GM23338 (cell line): ENCODE measurements at regions not wholly inside any gene's neighbourhood (a gene's known extent, or its start where the extent isn't known, plus 50 kb on each side); places are given as distances from the start of the nearest gene placed in this dataset.

Experiments used
- ATAC-seq: fragments of 200-7000 bp; cut with Tn5 transposase; 3 replicates; pipeline ENCODE4 v1.9.1; 2020
- DNase-seq: peaks from one replicate; pipeline ENCODE4 v3.0.0-alpha.2; 2015; ENCODE audit warnings: low spot score
- H2AFZ ChIP-seq: fragments of 200-600 bp; sonication (generic); 2 replicates; pipeline ENCODE4 v1.8.0; 2016; ENCODE audit warnings: antibody characterized with exemption, mild to moderate bottlenecking, moderate library complexity
- H3F3A ChIP-seq: fragments of 200-600 bp; sonication (generic); replicated peaks from 2 replicates; pipeline ENCODE4 v1.8.0; 2017; ENCODE audit warnings: antibody characterized with exemption, mixed run types, low read depth
- H3K27ac ChIP-seq: fragments of 200-600 bp; sonication (generic); 2 replicates; pipeline ENCODE4 v1.6.1; 2016; ENCODE audit warnings: low read depth
- H3K27me3 ChIP-seq: fragments of 200-600 bp; sonication (generic); 2 replicates; pipeline ENCODE4 v1.8.0; 2016; ENCODE audit warnings: mild to moderate bottlenecking, mixed run types, moderate library complexity; ENCODE audit not compliant: insufficient read depth
- H3K36me3 ChIP-seq: fragments of 200-600 bp; sonication (generic); 2 replicates; pipeline ENCODE4 v1.8.0; 2016; ENCODE audit warnings: mild to moderate bottlenecking; ENCODE audit not compliant: insufficient read depth
- H3K4me1 ChIP-seq: fragments of 200-600 bp; sonication (generic); 2 replicates; pipeline ENCODE4 v1.8.0; 2016; ENCODE audit warnings: mild to moderate bottlenecking, moderate library complexity; ENCODE audit not compliant: insufficient read depth
- H3K4me2 ChIP-seq: fragments of 200-600 bp; sonication (generic); 2 replicates; pipeline ENCODE4 v1.7.1; 2017; ENCODE audit warnings: mixed run types
- H3K4me3 ChIP-seq: fragments of 200-600 bp; sonication (generic); 2 replicates; pipeline ENCODE4 v1.6.1; 2016; ENCODE audit warnings: mixed run types
- H3K79me2 ChIP-seq: fragments of 200-600 bp; sonication (generic); replicated peaks from 2 replicates; pipeline ENCODE4 v1.8.0; 2017; ENCODE audit warnings: mild to moderate bottlenecking; ENCODE audit not compliant: insufficient read depth
- H3K9me2 ChIP-seq: fragments of 200-600 bp; sonication (generic); 2 replicates; pipeline ENCODE4 v1.8.0; 2017; ENCODE audit not compliant: insufficient read depth
- H4K20me1 ChIP-seq: fragments of 200-600 bp; sonication (generic); replicated peaks from 2 replicates; pipeline ENCODE4 v1.8.0; 2017; ENCODE audit warnings: mild to moderate bottlenecking; ENCODE audit not compliant: insufficient read depth
- H3K27ac Mint-ChIP-seq: 2 replicates; pipeline ENCODE4 v1.8.0; 2020; ENCODE audit warnings: inconsistent platforms, mild to moderate bottlenecking, moderate library complexity, mixed read lengths
- H3K27me3 Mint-ChIP-seq: 3 replicates; pipeline ENCODE4 v1.8.0; 2022; ENCODE audit warnings: low read depth, mild to moderate bottlenecking, moderate library complexity, mixed read lengths, inconsistent platforms; ENCODE audit not compliant: insufficient read depth, poor library complexity
- H3K36me3 Mint-ChIP-seq: 3 replicates; pipeline ENCODE4 v1.8.0; 2021; ENCODE audit warnings: low read depth, mild to moderate bottlenecking, inconsistent platforms, moderate library complexity, mixed read lengths
- H3K4me1 Mint-ChIP-seq: 3 replicates; pipeline ENCODE4 v1.8.0; 2020; ENCODE audit warnings: mild to moderate bottlenecking, inconsistent platforms, mixed read lengths
- H3K4me3 Mint-ChIP-seq: 3 replicates; pipeline ENCODE4 v1.8.0; 2021; ENCODE audit warnings: moderate library complexity, mild to moderate bottlenecking, inconsistent platforms, mixed read lengths
- H3K9me3 Mint-ChIP-seq: 3 replicates; pipeline ENCODE4 v1.8.0; 2020; ENCODE audit warnings: moderate library complexity, mild to moderate bottlenecking, inconsistent platforms, mixed read lengths
- CREB1 ChIP-seq: fragments of 250-450 bp; sonication (Bioruptor Pico); IDR thresholded peaks from 2 replicates; pipeline ENCODE4 v1.5.0; 2020; ENCODE audit warnings: low read depth, mild to moderate bottlenecking, moderate library complexity
- CTCF ChIP-seq, 2 experiments: fragments of 200-600 bp in 1 of 2; sonication (generic) in 1 of 2; conservative IDR thresholded peaks; 2 replicates each; pipeline versions ENCODE4 v1.5.1 to v1.6.1; 2016 to 2017; ENCODE audit warnings: antibody characterized with exemption in 2 of 2, low read depth in 2 of 2, mild to moderate bottlenecking in 2 of 2, moderate library complexity in 1 of 2
- ETS1 ChIP-seq: IDR thresholded peaks from 2 replicates; pipeline ENCODE4 v1.6.1; 2016; ENCODE audit warnings: antibody characterized with exemption
- EZH2 ChIP-seq: fragments of 200-600 bp; sonication (generic); IDR thresholded peaks from one replicate; pipeline ENCODE4 v1.8.0; 2017; ENCODE audit warnings: antibody characterized with exemption, mild to moderate bottlenecking, low read depth; ENCODE audit not compliant: unreplicated experiment
- EZH2phosphoT487 ChIP-seq: fragments of 200-600 bp; sonication (generic); IDR thresholded peaks from one replicate; pipeline ENCODE4 v1.8.1; 2018; ENCODE audit warnings: antibody characterized with exemption; ENCODE audit not compliant: unreplicated experiment
- JUNB ChIP-seq: IDR thresholded peaks from one replicate; pipeline ENCODE4 v1.6.1; 2016; ENCODE audit warnings: antibody characterized with exemption; ENCODE audit not compliant: unreplicated experiment
- NANOG ChIP-seq: IDR thresholded peaks from 2 replicates; pipeline ENCODE4 v1.6.1; 2016; ENCODE audit warnings: antibody characterized with exemption, borderline replicate concordance
- POLR2AphosphoS5 ChIP-seq: IDR thresholded peaks from 2 replicates; pipeline ENCODE4 v1.6.1; 2016; ENCODE audit warnings: antibody characterized with exemption, low read depth
- REST ChIP-seq: IDR thresholded peaks from one replicate; pipeline ENCODE4 v1.6.1; 2018; ENCODE audit warnings: antibody characterized with exemption; ENCODE audit not compliant: unreplicated experiment
- STAT1 ChIP-seq: IDR thresholded peaks from one replicate; pipeline ENCODE4 v1.6.1; 2016; ENCODE audit warnings: antibody characterized with exemption; ENCODE audit not compliant: unreplicated experiment
- ZNF114 ChIP-seq: fragments of 250-450 bp; sonication (Bioruptor Pico); IDR thresholded peaks from 2 replicates; pipeline ENCODE4 v1.5.0; 2020; ENCODE audit warnings: mild to moderate bottlenecking, moderate library complexity
- ZNF331 ChIP-seq: fragments of 250-450 bp; sonication (Bioruptor Pico); IDR thresholded peaks from 2 replicates; pipeline ENCODE4 v1.5.0; 2020; ENCODE audit warnings: low read depth, mild to moderate bottlenecking, moderate library complexity
- ZNF462 ChIP-seq: fragments of 250-450 bp; sonication (Bioruptor Pico); IDR thresholded peaks from 2 replicates; pipeline ENCODE4 v1.5.0; 2020; ENCODE audit warnings: mild to moderate bottlenecking, moderate library complexity

- H3F3A ChIP-seq: no peaks in the 10 kb centered on the region
- no peak overlapping the region for H3K27ac ChIP-seq
- H3K4me3 ChIP-seq: no peak overlapping the region
- DNase-seq: no peak
- no peak for ATAC-seq
- H3K36me3 Mint-ChIP-seq: no peaks in the 10 kb centered on the region
- no peak overlapping the region for H3K27ac Mint-ChIP-seq
- TF ChIP-seq CREB1 (CRISPR knock-in tag): no peak
- no peak for TF ChIP-seq ETS1
- TF ChIP-seq CTCF (conservative IDR thresholded peaks at IDR 0.05; ENCODE audit: low read depth in 2 of 2): no peak
- no peak for TF ChIP-seq REST
- no peak for TF ChIP-seq ZNF462 (CRISPR knock-in tag)
- no peak for TF ChIP-seq JUNB
- no peak for TF ChIP-seq EZH2phosphoT487
- no peak for TF ChIP-seq ZNF331 (CRISPR knock-in tag)
- no peak for TF ChIP-seq EZH2
- TF ChIP-seq STAT1: no peak
- no peak for TF ChIP-seq ZNF114 (CRISPR knock-in tag)
- no peak for TF ChIP-seq NANOG
- no peak for TF ChIP-seq POLR2AphosphoS5
- H4K20me1 ChIP-seq: no peaks in the 10 kb centered on the region
- no peaks in the 10 kb centered on the region for H3K27me3 ChIP-seq
- no peaks in the 10 kb centered on the region for H3K79me2 ChIP-seq
- H3K9me3 Mint-ChIP-seq: no peaks in the 10 kb centered on the region
- H3K27me3 Mint-ChIP-seq: peaks cover 1% of the 10 kb centered on the region
- peaks cover 18% of the 10 kb centered on the region; the same call in 2 of the 3 replicates for H3K4me1 Mint-ChIP-seq
- H3K9me2 ChIP-seq: 0 out of 2 replicates have a peak, but pooled peaks cover 3% of the 10 kb centered on the region
- H3K4me1 ChIP-seq: peaks cover 6% of the 10 kb centered on the region; the same call in 1 of the 2 replicates
- H2AFZ ChIP-seq: no peak overlapping the region
- no peaks in the 10 kb centered on the region for H3K36me3 ChIP-seq
- no peak overlapping the region for H3K4me2 ChIP-seq
- H3K4me3 Mint-ChIP-seq: no peak overlapping the region
These were observed 178.0 kb upstream of the DMAC1 start for GRCh38 chr9:7977586-7977985.
